ENCODE measurements at regions not wholly inside any gene's neighbourhood (a gene's known extent, or its start where the extent isn't known, plus 50 kb on each side); places are given as distances from the start of the nearest gene placed in this dataset.

DNA sequence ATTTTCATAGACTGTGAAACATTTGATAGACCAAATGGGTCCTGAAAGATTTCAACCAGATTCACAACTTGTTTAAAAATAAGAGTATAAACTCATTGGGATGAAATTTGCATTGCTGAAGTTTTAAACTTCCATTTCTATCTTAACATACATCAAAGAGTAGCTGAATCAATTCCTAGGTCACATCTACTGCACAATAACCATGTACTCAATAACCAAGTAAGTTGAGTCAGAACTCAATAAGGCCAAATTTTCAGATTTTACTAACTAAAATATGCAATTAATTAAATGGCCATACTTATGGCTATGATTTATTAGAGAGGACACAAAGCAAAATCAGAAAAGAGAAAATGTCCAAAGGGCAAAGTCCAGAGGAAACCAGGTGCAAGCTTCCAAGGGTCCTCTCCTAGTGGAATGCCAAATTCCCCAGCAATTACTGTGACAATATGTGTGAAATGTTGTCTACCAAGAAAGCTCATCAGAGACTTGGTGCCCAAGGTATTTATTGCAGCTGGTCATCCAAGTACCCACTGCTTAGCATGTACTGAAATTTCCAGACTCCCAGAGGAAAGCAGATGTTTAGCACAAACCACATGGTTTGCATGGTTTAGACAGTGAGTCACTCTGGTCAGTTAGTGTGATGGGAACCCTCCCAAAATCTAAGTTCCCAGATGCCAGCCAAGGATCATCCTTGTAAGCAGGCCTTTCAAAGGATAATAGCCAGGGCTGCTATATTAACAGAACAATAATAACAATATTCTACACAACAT, 238.9 kb downstream of the IPMK start:
- TF ChIP-seq EZH2phosphoT487 (IDR thresholded peaks at IDR 0.05; ENCODE audit: borderline replicate concordance), result no peak
- TF ChIP-seq, protein P1, sequence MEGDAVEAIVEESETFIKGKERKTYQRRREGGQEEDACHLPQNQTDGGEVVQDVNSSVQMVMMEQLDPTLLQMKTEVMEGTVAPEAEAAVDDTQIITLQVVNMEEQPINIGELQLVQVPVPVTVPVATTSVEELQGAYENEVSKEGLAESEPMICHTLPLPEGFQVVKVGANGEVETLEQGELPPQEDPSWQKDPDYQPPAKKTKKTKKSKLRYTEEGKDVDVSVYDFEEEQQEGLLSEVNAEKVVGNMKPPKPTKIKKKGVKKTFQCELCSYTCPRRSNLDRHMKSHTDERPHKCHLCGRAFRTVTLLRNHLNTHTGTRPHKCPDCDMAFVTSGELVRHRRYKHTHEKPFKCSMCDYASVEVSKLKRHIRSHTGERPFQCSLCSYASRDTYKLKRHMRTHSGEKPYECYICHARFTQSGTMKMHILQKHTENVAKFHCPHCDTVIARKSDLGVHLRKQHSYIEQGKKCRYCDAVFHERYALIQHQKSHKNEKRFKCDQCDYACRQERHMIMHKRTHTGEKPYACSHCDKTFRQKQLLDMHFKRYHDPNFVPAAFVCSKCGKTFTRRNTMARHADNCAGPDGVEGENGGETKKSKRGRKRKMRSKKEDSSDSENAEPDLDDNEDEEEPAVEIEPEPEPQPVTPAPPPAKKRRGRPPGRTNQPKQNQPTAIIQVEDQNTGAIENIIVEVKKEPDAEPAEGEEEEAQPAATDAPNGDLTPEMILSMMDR (conservative IDR thresholded peaks at IDR 0.05; ENCODE audit: low read length), result no peak
